ENCODE measurements at regions not wholly inside any gene's neighbourhood (a gene's known extent, or its start where the extent isn't known, plus 50 kb on each side); places are given as distances from the start of the nearest gene placed in this dataset.

GRCh38 chr9:8208465-8208864 is 408.9 kb upstream of the DMAC1 start:
- no peak for TF ChIP-seq POLR2A (IDR thresholded peaks at IDR 0.05)
- TF ChIP-seq CTCF (IDR thresholded peaks at IDR 0.05), result no peak

All from body of pancreas (tissue), 4 donors.